HG02610 (cell line): ENCODE measurements at regions not wholly inside any gene's neighbourhood (a gene's known extent, or its start where the extent isn't known, plus 50 kb on each side); places are given as distances from the start of the nearest gene placed in this dataset.
"Not testable (repeated sequence)": the region's sequence is repeated elsewhere in the genome, so short reads cannot be mapped to it uniquely, and the experiment has no call there.

ENCODE experiments used
- ATAC-seq: cut with Tn5 transposase; IDR thresholded peaks from one replicate; pipeline ENCODE4 v1.9.1; 2021; ENCODE audit warnings: mild to moderate bottlenecking, moderate library complexity; ENCODE audit not compliant: unreplicated experiment

DNA sequence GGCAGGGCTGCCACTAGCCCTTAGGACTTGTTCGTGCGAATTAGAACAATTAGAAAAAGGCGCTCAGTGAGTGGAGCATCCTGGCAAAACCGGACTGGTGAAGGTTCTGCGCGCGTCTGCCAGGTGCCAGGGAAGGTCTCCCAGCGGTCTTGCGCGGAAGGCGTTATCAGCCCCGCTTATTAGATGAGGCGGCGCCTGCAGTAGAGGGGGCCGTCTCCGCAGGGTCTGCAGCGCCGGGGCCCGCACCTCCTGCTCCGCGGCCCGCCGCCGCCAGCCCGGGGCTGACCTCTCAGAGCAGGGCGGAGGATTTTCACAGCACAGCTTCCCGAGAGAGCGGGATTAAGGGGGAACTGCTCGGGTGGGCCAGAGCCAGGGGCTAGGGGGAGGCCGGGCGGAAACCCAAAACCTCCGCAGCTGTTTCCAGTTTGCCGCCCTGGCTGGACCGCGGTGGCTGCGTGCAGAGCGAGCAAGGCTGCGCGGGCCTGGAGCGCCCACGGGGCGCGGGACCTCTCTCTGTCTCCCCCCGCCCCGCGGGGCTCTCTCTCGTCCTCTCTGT lies 155.2 kb downstream of the FOXD2 start:
- no peak for ATAC-seq

DNA sequence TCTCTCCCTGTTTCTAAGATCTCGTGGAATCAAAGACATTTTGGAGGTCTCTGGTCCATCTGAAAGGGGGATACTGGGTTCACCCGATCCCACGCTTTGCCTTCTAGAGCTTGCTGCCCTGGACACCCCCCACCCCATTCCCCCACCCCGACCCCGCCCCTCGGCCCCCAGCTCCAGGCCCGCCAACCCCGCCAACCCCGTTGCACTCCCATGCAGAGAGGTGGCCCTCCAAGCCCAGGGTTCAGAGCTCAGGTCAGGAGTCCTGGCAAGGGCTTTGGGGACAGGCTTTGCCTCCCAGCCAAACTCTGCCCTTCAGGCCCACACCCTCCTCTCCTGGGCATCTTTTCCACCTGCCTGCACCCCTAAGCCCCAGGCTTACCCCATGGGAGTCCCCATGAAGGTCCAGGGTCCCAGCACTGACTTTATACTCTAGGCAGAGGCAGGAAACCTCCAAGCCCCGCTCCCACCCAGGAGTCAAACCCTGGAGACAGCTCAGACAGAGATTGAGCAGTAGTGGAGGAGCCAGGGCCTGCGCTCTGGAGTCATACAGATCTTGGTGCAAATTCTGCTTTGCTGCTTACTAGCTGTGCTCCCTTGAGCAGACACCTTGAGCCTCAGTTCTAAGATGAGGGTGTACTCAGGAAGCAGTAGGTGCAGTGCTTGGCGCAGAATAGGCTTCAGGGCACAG lies 155.9 kb downstream of the FOXD2 start:
- ATAC-seq, result no peak

DNA sequence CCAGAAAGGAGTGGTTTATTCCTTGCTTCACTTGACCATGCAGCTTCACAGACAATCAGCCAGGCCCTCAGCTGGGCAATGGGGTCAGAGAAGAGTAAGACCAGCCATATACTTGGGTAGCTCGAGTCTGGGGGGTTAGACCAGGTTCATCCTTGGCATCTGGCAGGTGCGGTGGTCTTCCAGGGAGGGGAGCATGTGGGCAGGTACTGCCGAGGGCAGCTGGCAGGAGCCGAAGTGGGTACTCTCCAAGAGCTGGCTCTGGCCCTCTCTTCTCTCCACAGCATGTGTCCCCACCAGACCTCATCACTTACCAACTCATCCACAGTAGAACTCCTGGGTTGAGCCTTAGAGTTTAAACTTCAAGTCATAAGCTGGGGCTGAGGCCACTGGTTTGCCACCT lies 156.8 kb downstream of the FOXD2 start:
- no peak for ATAC-seq

DNA sequence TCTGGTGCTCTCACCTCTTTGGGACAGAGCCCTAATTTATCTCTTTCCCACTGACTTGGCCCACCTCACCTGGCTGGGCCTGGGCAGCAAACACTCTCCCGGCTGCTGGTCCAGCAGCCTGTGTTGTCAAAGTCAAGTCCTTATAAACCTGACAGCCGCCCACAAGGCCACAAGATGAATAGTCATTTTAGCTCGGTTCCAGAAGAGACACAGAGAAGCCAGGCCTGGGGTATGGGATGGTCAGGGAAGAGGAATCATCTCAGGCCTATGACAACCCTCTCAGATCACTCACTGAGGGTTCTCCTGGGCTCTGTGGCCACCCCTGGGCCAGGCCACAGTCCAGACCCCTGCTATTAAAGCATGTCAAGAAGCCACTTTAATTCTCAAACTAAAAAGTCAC lies 158.5 kb downstream of the FOXD2 start:
- no peak for ATAC-seq

DNA sequence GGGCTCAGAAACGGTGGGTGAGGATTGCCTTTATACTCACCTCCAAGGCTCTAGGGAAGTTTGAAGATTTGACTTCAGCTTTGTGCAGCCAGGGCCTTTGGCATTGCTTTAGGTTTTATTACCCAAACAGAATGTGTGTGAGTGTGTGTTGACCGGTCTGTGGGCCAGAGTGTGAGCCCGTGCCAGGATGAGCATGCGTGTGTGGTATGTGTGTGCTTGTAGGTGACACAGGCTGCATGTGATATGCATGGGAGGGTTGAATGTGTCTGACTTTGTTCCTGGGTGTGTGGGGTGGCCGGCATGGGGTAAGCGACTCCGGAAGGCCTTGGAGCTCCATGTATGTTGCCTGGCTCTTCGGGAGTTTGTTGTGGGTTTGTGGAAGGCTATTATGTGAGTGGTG lies 160.5 kb downstream of the FOXD2 start:
- no peak for ATAC-seq

DNA sequence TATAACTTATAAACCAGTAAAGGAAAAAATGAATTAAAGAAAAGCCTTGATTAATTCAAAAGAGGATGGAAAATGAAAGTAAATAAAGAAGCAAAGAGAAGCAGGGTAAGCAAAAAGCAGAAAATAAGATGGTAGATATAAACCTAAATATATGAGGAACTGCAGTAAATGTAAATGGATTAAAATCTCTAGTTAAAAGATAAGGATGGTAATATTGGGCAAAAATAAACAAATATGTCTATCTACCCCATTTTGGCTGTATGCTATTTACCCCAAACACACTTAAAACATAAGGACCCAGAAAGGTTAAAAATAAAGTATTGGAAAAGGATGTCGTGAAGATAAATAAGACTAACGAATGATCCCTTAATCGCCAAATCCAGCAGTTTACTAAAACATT lies 161.9 kb downstream of the FOXD2 start:
- ATAC-seq, result no peak

DNA sequence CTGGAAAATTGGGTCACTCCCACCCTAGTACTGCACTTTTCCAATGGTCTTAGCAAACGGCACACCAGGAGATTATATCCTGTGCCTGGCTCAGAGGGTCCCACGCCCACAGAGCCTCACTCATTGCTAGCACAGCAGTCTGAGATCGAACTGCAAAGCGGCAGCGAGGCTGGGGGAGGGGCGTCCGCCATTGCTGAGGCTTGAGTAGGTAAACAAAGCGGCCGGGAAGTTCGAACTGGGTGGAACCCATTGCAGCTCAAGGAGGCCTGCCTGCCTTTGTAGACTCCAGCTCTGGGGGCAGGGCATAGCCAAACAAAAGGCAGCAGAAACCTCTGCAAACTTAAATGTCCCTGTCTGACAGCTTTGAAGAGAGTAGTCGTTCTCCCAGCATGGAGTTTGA lies 164.6 kb downstream of the FOXD2 start:
- ATAC-seq, result not testable (repeated sequence)

DNA sequence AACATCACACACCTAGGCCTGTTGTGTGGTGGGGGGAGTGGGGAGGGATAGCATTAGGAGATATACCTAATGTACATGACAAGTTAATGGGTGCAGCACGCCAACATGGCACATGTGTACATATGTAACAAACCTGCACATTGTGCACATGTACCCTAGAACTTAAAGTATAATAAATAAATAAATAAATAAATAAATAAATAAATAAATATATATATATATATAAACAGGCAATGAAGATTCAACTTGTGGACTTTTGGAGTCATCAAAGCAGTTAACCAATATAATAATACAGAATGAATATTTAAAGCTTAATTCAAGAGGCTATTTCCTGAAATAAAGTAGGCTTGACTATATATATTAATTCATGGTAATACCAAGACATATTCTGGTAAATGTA lies 167.0 kb downstream of the FOXD2 start:
- ATAC-seq, result not testable (repeated sequence)

DNA sequence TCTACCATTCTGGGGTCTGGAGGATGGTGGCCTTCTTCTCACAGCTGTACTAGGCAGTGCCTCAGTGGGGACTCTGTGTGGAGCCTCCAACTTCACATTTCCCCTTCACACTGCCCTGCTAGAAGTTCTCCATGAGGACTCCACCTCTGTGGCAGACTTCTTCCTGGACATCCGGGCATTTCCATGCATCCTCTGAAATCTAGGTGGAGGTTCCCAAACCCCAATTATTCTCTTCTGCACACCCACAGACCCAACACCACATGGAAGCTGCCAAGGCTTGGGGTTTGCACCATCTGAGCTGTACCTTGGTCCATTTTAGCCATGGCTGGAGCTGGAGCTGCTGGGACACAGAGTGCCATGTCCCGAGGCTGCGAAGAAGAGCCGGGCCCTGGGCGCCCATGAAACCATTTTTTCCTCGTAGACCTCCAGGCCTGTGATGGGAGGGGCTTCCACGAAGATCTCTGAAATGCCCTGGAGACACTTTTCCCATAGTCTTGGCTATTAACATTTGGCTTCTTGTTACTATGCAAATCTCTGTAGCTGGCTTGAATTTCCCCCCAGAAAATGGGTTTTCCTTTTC lies 170.5 kb downstream of the FOXD2 start:
- ATAC-seq, result no peak

DNA sequence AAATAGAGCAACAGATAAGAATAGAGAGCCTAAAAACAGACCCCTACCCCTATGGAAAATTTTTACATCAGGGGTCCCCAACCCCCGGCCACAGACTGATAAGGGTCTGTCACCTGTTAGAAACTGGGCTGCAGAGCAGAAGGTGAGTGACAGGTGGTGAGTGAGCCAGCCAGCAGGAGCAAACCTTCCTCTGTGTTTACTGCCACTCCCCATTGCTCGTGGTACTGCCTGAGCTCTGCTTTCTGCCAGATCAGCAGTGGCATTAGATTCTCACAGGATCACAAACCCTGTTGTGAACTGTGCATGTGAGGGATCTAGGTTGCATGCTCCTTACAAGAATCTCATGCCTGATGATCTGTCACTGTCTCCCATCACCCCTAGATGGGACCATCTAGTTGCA lies 174.1 kb downstream of the FOXD2 start:
- ATAC-seq, result no peak

DNA sequence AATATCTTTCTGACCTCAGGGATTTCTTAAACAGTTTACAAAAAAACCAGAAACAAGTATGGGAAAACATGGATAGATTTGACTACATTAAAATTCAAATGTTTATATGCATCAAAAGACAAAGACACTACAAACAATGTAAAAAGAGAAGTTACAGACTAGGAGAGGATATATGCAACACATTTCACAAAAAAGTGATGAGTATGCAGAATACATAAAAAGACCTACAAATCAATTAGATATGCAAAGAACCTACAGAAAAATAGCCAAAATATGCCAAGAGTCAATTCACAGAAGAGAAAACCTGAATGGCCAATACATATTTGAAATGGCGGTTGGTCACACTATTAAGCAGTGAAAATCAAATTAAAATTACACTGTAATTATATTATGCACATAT lies 175.0 kb downstream of the FOXD2 start:
- ATAC-seq, result no peak

DNA sequence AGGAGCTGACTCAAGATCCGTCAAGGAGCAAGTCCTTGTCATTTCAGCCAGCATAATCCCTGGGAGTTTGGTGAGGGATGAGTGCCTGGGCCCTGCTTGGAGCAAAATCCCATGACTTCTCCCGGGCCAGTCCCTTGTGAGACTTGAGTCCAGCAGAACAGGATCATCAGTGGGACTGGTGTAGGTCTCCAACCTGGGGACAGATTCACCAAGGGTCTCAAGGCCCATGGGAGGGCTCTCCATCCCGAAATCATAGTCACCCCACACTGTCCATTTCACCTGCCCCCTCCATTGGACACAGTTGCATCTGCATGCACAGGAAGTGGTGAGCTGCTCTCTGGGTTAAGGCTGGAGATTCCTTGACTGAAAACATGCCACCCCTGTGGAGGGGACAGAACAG lies 178.2 kb downstream of the FOXD2 start:
- no peak for ATAC-seq

DNA sequence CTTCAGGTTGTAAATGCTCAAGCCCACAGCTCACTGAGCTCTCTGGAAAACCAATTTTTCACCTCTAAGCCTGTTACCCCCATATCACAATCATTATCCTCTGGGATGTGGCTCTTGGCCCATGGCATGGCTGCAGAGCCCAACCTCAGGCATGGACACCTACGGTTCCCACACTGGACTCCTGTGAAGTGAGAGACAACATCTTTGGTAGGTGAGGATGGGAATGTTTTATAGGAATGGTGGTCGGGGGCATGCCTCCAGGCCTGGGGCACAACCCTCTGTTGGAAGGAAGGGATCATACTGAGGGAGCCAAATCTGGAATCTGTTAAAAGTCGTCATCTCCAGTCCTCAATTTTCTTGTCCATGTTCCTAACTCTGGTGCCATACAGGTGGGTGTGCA lies 179.1 kb downstream of the FOXD2 start:
- ATAC-seq, result no peak

DNA sequence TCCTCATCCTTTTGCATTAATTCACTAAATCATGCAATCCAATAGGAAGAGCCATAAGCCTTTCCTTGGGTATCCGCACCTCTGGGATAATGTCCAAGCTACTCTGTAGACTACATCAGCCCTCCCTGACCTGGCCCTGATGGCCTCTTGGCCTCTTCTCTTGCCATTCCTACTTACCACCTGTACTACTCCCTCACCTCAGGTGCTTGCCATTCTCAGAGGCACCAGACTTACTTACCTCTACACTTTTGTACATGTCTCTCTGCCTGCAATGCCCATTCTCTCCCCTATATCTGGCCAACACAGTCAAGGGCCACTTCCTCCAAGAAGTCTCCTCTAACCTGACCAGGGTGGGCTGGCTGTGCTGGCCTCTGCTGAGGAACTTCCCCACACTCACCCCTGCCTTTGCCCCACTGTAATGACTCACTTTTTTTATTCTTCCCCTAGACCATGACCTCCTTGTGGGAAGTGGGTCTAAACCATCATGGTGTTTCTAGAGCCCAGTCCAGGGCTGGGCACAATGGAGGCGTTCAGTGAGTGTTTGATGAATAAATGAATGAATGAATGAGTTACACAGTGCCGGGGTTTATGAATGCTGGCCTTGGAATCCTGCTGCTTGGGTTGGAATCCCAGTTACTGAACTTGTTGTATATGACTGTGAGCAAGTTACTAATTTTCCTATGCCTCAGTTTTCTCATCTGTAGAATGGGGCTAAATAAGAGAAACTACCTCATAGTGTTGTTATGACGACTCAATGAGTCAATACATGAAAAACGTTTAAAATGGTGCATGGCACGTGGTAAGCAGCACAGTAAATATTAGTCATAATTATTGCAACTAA lies 179.8 kb downstream of the FOXD2 start:
- ATAC-seq, result no peak

DNA sequence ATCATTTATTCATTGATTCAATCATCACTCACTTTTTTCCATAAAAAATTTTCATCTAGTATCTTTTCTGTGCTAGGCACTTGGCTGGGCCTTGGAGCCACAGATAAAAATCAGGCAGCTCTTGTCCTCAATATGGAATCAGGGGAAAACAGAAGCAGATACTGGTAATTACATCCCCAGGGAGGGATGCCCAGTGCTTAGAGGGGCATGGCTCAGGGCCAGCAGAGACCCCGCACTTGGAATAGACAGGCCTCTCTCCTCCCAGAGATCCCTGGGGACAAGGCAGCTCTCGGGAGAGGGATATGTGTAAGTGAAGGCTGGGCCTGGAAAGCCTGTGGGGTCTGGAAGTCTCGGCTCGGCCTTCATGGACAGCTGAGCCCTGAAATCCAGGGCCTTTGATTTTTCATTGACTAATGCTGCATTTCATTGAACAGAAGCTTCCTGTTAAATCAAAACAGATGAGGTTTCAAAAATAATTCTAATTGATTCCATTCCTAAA lies 180.4 kb downstream of the FOXD2 start:
- ATAC-seq, result no peak

DNA sequence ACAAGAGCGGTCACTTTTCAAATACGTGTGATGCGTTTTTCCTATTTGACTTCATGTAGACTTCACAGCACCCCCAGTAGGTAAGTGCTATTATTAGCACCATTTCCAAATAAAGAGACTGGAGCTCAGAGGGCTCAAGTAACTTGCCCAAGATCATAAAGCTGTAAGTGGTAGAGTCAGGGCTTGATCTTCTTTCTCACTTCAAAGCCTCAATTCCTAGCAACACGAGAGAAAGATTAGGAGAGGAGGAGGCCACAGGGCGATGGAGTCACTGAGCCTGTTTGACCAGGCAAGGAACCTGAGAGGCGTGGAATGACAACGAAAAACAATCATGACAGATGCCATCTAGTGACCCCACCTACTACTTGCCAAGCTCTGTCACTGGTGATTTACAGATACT lies 181.0 kb downstream of the FOXD2 start:
- ATAC-seq, result no peak

DNA sequence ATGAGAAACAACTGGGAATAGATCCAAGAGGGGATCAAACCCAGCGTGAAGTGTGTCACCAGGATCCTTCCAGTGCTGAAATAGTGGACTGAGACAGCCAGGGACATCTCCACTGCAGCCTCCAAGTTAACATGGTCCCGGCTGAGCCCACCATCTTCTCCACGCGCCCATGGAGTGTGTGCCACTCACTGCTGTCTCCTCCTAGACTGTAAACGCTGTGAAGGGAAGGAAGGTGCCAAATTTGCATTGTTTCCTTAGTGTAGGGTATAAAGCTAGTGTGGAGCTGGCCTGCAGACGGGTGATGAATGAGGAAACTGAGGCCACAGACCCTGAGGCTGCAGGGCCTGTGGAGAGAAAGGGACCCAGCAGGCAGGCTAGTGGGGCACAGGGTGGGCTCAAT lies 183.6 kb downstream of the FOXD2 start:
- no peak for ATAC-seq

DNA sequence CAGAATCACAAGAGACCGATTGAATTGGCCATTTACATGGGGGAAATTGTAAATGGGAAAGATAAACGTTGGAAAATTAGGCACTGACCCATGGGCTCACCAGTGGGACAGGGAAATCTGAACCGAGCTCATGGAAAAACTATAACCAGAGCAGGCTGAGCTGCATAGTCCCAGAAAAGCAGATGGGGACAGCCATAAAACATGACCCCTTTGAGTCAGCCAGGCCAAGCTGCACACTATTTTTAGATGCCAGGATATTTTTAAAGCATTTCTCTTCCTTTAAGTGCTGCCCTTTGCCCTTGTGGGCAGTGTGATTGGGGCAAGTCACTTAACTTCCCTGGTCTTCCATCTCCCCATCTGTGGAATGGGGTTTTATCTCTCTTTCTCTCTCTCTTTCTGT lies 184.1 kb downstream of the FOXD2 start:
- ATAC-seq, result no peak

DNA sequence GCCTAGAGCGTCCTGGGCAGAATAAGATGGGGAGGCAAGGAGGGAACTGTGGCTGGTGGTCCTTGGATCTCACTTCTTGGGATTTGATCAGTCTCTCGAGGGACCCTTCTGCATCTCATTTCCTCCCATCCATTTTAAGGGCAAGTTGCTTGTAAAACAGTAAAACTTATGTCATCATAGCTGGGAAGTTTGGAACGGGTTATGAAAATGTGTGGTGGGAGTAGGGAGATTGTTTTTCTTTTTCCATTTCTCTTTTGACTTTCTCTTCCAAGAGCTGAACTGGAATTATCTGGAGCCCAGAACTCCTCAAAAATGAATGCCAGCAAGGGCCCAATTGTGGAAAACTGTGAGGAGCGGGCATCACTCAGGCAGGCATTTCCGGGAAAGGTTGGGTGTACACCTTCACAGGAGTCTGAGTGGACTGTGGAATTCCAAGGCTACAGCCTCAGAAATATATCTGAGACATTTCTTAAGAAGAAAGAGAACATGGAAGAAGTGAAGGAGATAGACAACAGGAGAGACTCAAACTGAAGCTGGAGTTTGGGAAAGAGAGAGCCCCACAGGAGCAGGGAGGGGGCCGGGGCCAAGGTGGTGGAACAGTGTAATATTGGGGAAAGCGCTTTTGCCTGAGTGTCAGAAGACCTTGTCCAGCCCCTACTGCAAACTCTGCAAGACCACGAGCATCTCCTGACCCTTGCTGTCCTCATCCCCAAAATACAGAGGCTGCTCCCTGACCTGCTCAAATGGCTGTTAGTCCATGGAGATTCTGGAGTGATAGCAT lies 185.1 kb downstream of the FOXD2 start:
- no peak for ATAC-seq

DNA sequence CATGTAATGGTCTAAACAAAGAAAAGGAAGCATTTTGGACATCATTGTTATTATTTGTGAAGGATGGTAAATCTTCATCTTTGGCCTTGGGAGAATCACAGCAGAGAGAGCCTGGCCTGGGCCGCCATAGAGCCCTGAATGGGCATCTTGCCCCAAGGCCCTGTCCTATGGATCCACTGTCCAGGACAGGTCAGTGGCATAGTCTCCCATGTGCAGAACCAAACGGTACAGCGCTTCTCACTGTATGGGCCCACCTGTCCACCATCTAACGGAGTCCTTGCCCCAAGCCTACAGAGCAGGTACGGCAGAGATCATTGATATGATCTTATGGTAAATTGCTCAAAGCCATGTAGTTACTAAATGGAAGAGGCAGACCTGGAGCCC lies 185.7 kb downstream of the FOXD2 start:
- ATAC-seq, result no peak

DNA sequence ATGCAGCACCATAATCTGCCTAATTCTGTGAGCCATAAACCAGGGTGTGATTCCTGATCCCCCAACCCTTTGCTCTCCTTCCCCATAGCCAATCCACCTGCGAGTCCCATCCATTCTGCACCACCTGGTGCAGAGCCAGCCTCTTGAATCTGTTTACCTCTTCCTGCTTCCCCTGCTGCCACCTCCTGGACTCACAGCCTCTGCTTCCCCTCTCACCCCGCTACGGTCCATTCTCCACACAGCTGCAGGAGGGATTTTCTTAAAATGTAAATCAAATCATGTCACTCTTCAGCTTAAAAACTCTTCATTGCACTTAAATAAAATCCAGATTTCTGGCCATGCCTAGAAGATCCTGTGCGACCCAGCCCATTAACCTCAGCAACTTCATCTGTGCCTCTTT lies 186.7 kb downstream of the FOXD2 start:
- ATAC-seq, result no peak
